Thoracic aorta (tissue), 2 donors: ENCODE measurements at regions not wholly inside any gene's neighbourhood (a gene's known extent, or its start where the extent isn't known, plus 50 kb on each side); places are given as distances from the start of the nearest gene placed in this dataset.

Experiments used
- ATAC-seq: fragments of 150-250 bp; one replicate; pipeline ENCODE4 v1.8.0; 2017; ENCODE audit warnings: low read depth; ENCODE audit not compliant: insufficient number of reproducible peaks, low FRiP score
- DNase-seq: peaks from one replicate; pipeline ENCODE4 v3.0.0-alpha.2; 2020; ENCODE audit warnings: low spot score
- H3K27ac ChIP-seq, 2 donors: fragments of 200-600 bp; sonication (generic); 1 replicate in 1 of 2; 2 replicates in 1 of 2; pipeline ENCODE4 v1.5.1; 2016; ENCODE audit warnings: mild to moderate bottlenecking in 2 of 2, moderate library complexity in 2 of 2
- H3K27me3 ChIP-seq: fragments of 200-600 bp; sonication (generic); replicated peaks from 2 replicates; pipeline ENCODE4 v1.6.0; 2016; ENCODE audit warnings: mild to moderate bottlenecking; ENCODE audit not compliant: insufficient read depth
- H3K36me3 ChIP-seq: fragments of 200-600 bp; sonication (generic); one replicate; pipeline ENCODE4 v1.5.1; 2016
- H3K4me1 ChIP-seq, 2 donors: fragments of 200-600 bp; sonication (generic); 1 replicate in 1 of 2; 2 replicates in 1 of 2; pipeline versions ENCODE4 v1.5.1 to v1.6.0; 2016; ENCODE audit warnings: low read depth in 2 of 2, mild to moderate bottlenecking in 1 of 2; ENCODE audit not compliant: control insufficient read depth in 1 of 2
- H3K4me3 ChIP-seq: fragments of 200-600 bp; sonication (generic); 2 replicates; pipeline ENCODE4 v1.5.1; 2016; ENCODE audit warnings: mild to moderate bottlenecking
- H3K9me3 ChIP-seq: fragments of 200-600 bp; sonication (generic); 2 replicates; pipeline ENCODE4 v1.5.1; 2016
- TF ChIP-seq, protein P1 (sequence below): fragments of 200-600 bp; sonication (generic); IDR thresholded peaks from one replicate; pipeline ENCODE4 v1.5.1; 2019; ENCODE audit warnings: antibody characterized with exemption

DNA sequence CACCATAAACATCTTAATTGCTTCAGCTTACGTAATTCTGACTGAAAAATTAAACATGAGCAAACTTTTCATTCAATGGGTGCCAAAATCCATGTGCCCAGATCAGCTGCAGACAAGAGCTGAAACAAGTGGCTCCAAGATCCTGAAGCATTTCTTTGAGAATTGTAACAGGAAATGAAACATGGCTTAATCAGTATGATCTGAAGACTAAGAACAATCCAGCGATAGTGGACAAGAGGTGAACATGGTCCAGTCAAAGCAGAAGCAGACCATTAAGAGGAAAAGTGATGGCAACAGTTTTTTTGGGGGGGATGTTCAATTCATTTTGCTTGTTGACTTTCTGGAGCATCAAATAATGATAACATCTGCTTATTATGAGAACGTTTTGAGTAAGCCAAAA is 1964.5 kb upstream of the RAG2 start:
- ATAC-seq = no peak
- no peak overlapping the region for H3K27ac ChIP-seq
- TF ChIP-seq, protein P1, sequence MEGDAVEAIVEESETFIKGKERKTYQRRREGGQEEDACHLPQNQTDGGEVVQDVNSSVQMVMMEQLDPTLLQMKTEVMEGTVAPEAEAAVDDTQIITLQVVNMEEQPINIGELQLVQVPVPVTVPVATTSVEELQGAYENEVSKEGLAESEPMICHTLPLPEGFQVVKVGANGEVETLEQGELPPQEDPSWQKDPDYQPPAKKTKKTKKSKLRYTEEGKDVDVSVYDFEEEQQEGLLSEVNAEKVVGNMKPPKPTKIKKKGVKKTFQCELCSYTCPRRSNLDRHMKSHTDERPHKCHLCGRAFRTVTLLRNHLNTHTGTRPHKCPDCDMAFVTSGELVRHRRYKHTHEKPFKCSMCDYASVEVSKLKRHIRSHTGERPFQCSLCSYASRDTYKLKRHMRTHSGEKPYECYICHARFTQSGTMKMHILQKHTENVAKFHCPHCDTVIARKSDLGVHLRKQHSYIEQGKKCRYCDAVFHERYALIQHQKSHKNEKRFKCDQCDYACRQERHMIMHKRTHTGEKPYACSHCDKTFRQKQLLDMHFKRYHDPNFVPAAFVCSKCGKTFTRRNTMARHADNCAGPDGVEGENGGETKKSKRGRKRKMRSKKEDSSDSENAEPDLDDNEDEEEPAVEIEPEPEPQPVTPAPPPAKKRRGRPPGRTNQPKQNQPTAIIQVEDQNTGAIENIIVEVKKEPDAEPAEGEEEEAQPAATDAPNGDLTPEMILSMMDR = no peak
- H3K9me3 ChIP-seq = no peaks in the 10 kb centered on the region
- no peak overlapping the region for H3K4me3 ChIP-seq
- no peaks in the 10 kb centered on the region for H3K36me3 ChIP-seq
- no peaks in the 10 kb centered on the region for H3K27me3 ChIP-seq
- H3K4me1 ChIP-seq = no peaks in the 10 kb centered on the region
- DNase-seq = no peak

DNA sequence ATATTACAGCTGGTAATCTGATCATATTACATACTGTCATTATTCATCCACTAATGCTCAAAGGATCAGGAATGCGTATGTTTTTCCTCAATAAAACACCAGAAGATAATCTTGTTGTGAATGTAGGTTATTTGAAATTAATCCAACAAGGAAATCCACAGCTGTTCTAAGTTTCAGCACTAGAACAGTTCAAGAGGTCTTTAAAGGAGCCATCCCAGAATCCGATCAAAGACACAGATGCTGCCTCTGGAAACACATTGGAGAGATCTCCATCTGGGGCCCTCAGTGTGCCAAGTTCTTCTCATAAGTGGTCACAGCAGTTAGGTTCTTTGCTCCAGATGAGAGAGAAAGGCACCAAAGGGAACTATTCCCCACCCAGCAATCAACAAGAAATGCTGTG is 1955.1 kb upstream of the RAG2 start:
- Histone ChIP-seq H3K9me3 (no peaks in the 10 kb centered on the region), H3K27ac (no peak overlapping the region), H3K4me1 (no peaks in the 10 kb centered on the region), H3K36me3 (no peaks in the 10 kb centered on the region), H3K4me3 (no peak overlapping the region), H3K27me3 (no peaks in the 10 kb centered on the region)
- no peak for DNase-seq
- no peak for ATAC-seq
- TF ChIP-seq, protein P1 = no peak

DNA sequence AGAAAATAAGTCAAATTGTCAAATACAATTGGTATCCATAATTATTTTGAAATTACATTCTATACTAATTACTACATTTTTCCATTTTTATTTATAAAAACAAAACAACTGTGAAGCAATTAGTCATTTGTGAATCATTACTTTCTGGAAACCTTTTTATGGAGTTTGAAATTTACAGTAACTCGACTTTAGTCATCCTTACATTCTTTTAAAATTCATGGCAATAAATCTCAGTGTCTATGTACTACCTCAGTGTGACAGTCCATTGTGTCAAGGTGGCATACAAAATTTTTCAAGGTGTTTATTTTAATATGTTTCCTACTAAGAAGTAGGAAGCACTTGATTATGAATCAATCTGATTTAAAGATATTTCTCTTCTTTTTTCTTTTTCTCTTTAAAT is 1949.4 kb upstream of the RAG2 start:
- no peaks in the 10 kb centered on the region for H3K9me3 ChIP-seq
- no peaks in the 10 kb centered on the region for H3K4me1 ChIP-seq
- DNase-seq = no peak
- no peak overlapping the region for H3K4me3 ChIP-seq
- H3K27ac ChIP-seq = no peak overlapping the region
- ATAC-seq = no peak
- no peaks in the 10 kb centered on the region for H3K27me3 ChIP-seq
- TF ChIP-seq, protein P1 = no peak
- H3K36me3 ChIP-seq = no peaks in the 10 kb centered on the region

DNA sequence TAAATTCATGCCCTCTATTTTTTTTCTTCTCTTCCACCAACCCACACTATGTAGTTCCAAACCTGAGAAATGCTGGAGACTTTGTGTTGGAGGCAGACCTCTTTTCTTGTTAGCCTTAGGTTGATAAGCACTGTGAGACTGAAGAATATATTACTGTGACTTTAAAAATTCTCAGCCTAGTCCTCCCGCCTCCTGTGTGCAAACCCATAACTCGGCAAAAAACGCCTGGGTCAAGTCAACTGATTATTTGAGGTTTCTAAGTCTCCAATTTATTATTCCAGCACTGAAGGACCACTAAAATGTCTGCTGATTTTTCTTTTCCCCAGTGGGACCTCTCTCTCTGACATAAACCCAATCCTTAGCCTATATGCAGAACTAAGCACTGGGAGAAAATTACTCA is 1946.0 kb upstream of the RAG2 start:
- H3K4me3 ChIP-seq = no peak overlapping the region
- no peaks in the 10 kb centered on the region for H3K27me3 ChIP-seq
- no peaks in the 10 kb centered on the region for H3K4me1 ChIP-seq
- no peaks in the 10 kb centered on the region for H3K36me3 ChIP-seq
- DNase-seq = no peak
- ATAC-seq = no peak
- no peak overlapping the region for H3K27ac ChIP-seq
- TF ChIP-seq, protein P1 = no peak
- H3K9me3 ChIP-seq = no peaks in the 10 kb centered on the region

DNA sequence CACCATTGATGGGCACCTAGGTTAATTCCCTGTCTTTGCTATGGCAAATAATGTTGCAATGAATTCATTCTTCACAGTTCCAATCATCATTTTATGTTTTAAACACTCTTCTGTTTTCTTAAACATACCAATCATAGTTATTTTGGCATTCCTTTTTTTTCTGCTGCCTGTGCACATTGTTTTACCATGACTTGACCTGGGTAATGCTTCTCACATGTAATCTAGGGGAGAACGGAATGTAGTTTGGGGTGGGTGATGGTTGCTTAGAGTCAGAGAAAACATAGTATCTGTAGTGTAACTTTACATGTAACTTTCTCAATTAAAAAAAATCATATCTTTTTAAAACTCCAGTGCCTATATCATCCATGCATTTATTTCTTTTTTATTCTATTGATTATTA is 1945.3 kb upstream of the RAG2 start:
- Histone ChIP-seq H3K36me3 (no peaks in the 10 kb centered on the region), H3K27ac (no peak overlapping the region), H3K4me1 (no peaks in the 10 kb centered on the region), H3K9me3 (no peaks in the 10 kb centered on the region), H3K27me3 (no peaks in the 10 kb centered on the region), H3K4me3 (no peak overlapping the region)
- ATAC-seq (no peak), DNase-seq (no peak)
- TF ChIP-seq, protein P1 = no peak
